Inflammatory macrophage treated with lipopolysaccharide for 4 hours (primary cell): ENCODE measurements at regions not wholly inside any gene's neighbourhood (a gene's known extent, or its start where the extent isn't known, plus 50 kb on each side); places are given as distances from the start of the nearest gene placed in this dataset.
"Not testable (repeated sequence)": the region's sequence is repeated elsewhere in the genome, so short reads cannot be mapped to it uniquely, and the experiment has no call there.

Source experiments
- DNase-seq: peaks from one replicate; pipeline ENCODE4 v3.0.0-alpha.2; 2020

- no peak for DNase-seq
These were observed 52.2 kb downstream of the BEX3 start for GRCh38 chrX:103428525-103428924.

- not testable (repeated sequence) for DNase-seq
These were observed 52.7 kb downstream of the BEX3 start for GRCh38 chrX:103429026-103429425.

- peak; percentile 3 for DNase-seq
These were observed 55.0 kb downstream of the BEX3 start for GRCh38 chrX:103431316-103431715.

GRCh38 chrX:103432841-103433240 is 56.5 kb downstream of the BEX3 start:
- not testable (repeated sequence) for DNase-seq

GRCh38 chrX:103437147-103437873 is 61.0 kb downstream of the BEX3 start:
- no peak for DNase-seq

- no peak for DNase-seq
These were observed 62.8 kb downstream of the BEX3 start for GRCh38 chrX:103439161-103439560.

- no peak for DNase-seq
These were observed 64.3 kb downstream of the BEX3 start for GRCh38 chrX:103440621-103441020.

GRCh38 chrX:103441878-103442535 is 65.7 kb downstream of the BEX3 start:
- no peak for DNase-seq

GRCh38 chrX:103442536-103442901 is 66.2 kb downstream of the BEX3 start:
- no peak for DNase-seq

GRCh38 chrX:103446665-103447302 is 70.4 kb downstream of the BEX3 start:
- no peak for DNase-seq
